H9 (cell line): ENCODE measurements at regions not wholly inside any gene's neighbourhood (a gene's known extent, or its start where the extent isn't known, plus 50 kb on each side); places are given as distances from the start of the nearest gene placed in this dataset.

Experiments used
- DNase-seq: peaks from one replicate; pipeline ENCODE4 v3.0.0-alpha.2; 2017
- H2AFZ ChIP-seq: one replicate; pipeline ENCODE4 v1.6.1; 2013; ENCODE audit warnings: mild to moderate bottlenecking, low read length, control low read depth, moderate library complexity
- H2AK5ac ChIP-seq: 2 replicates; pipeline ENCODE4 v1.6.1; 2013; ENCODE audit warnings: low read length, control low read depth, mixed read lengths; ENCODE audit not compliant: insufficient read length
- H2BK120ac ChIP-seq: one replicate; pipeline ENCODE4 v1.6.1; 2013; ENCODE audit warnings: low read depth, mild to moderate bottlenecking, low read length, control low read depth, inconsistent platforms; ENCODE audit not compliant: poor library complexity, severe bottlenecking
- H2BK12ac ChIP-seq: 2 replicates; pipeline ENCODE4 v1.6.1; 2013; ENCODE audit warnings: low read length, control low read depth, mixed read lengths, low read depth; ENCODE audit not compliant: insufficient read length
- H2BK15ac ChIP-seq: 2 replicates; pipeline ENCODE4 v1.6.1; 2013; ENCODE audit warnings: low read depth, low read length, control low read depth
- H2BK20ac ChIP-seq: one replicate; pipeline ENCODE4 v1.6.1; 2013; ENCODE audit warnings: low read depth, mild to moderate bottlenecking, low read length, control low read depth, inconsistent platforms; ENCODE audit not compliant: poor library complexity, severe bottlenecking
- H2BK5ac ChIP-seq: 2 replicates; pipeline ENCODE4 v1.6.1; 2013; ENCODE audit warnings: low read length, control low read depth, mixed read lengths; ENCODE audit not compliant: insufficient read length
- H3K14ac ChIP-seq: 2 replicates; pipeline ENCODE4 v1.6.1; 2013; ENCODE audit warnings: low read length, control low read depth; ENCODE audit not compliant: insufficient read depth
- H3K18ac ChIP-seq: 2 replicates; pipeline ENCODE4 v1.6.1; 2013; ENCODE audit warnings: low read depth, mild to moderate bottlenecking, mixed read lengths, low read length, control low read depth; ENCODE audit not compliant: insufficient read length
- H3K23ac ChIP-seq: 2 replicates; pipeline ENCODE4 v1.6.1; 2013; ENCODE audit warnings: low read length, control low read depth, mixed read lengths, low read depth; ENCODE audit not compliant: insufficient read length
- H3K23me2 ChIP-seq: 2 replicates; pipeline ENCODE4 v1.6.1; 2013; ENCODE audit warnings: low read depth, mild to moderate bottlenecking, mixed read lengths, low read length, control low read depth; ENCODE audit not compliant: insufficient read length, poor library complexity, severe bottlenecking
- H3K27ac ChIP-seq: 2 replicates; pipeline ENCODE4 v1.5.1; 2013; ENCODE audit warnings: low read length, control low read depth, mixed read lengths, low read depth; ENCODE audit not compliant: insufficient read length
- H3K27me3 ChIP-seq: 2 replicates; pipeline ENCODE4 v1.6.1; 2013; ENCODE audit warnings: low read length, control low read depth, inconsistent platforms; ENCODE audit not compliant: insufficient read depth
- H3K4ac ChIP-seq: 2 replicates; pipeline ENCODE4 v1.6.1; 2013; ENCODE audit warnings: low read depth, mild to moderate bottlenecking, control low read depth, inconsistent platforms, low read length, moderate library complexity
- H3K4me1 ChIP-seq: 2 replicates; pipeline ENCODE4 v1.6.1; 2013; ENCODE audit warnings: low read length, control low read depth, inconsistent platforms; ENCODE audit not compliant: insufficient read depth
- H3K4me2 ChIP-seq: 2 replicates; pipeline ENCODE4 v1.6.1; 2013; ENCODE audit warnings: low read length, control low read depth, mixed read lengths; ENCODE audit not compliant: insufficient read length, insufficient read depth
- H3K56ac ChIP-seq: 2 replicates; pipeline ENCODE4 v1.6.1; 2013; ENCODE audit warnings: low read depth, mild to moderate bottlenecking, mixed read lengths, low read length, control low read depth; ENCODE audit not compliant: insufficient read length
- H3K79me1 ChIP-seq: 2 replicates; pipeline ENCODE4 v1.6.1; 2013; ENCODE audit warnings: low read depth, mild to moderate bottlenecking, moderate library complexity, low read length, control low read depth, inconsistent platforms; ENCODE audit not compliant: insufficient read depth, poor library complexity, severe bottlenecking
- H3K79me2 ChIP-seq: 2 replicates; pipeline ENCODE4 v1.6.1; 2013; ENCODE audit warnings: low read length, control low read depth, inconsistent platforms; ENCODE audit not compliant: insufficient read depth
- H3K9ac ChIP-seq: 2 replicates; pipeline ENCODE4 v1.6.1; 2013; ENCODE audit warnings: low read length, control low read depth, mixed read lengths; ENCODE audit not compliant: insufficient read length; ENCODE audit errors: extremely low read depth
- H3K9me3 ChIP-seq: one replicate; pipeline ENCODE4 v1.6.1; 2013; ENCODE audit warnings: low read depth, low read length, inconsistent platforms; ENCODE audit not compliant: control insufficient read depth
- H3T11ph ChIP-seq: one replicate; pipeline ENCODE4 v1.6.1; 2013; ENCODE audit warnings: mild to moderate bottlenecking, low read length, control low read depth, inconsistent platforms
- H4K20me1 ChIP-seq: one replicate; pipeline ENCODE4 v1.6.1; 2013; ENCODE audit not compliant: control insufficient read depth, insufficient read length, insufficient read depth
- H4K5ac ChIP-seq: 2 replicates; pipeline ENCODE4 v1.6.1; 2013; ENCODE audit warnings: low read depth, mild to moderate bottlenecking, mixed read lengths, low read length, control low read depth; ENCODE audit not compliant: insufficient read length
- H4K8ac ChIP-seq: replicated peaks from 2 replicates; pipeline ENCODE4 v1.6.1; 2013; ENCODE audit warnings: low read length, control low read depth, mixed read lengths, low read depth; ENCODE audit not compliant: insufficient read length
- H4K91ac ChIP-seq: 2 replicates; pipeline ENCODE4 v1.6.1; 2013; ENCODE audit warnings: low read depth, mild to moderate bottlenecking, moderate library complexity, mixed read lengths, low read length, control low read depth; ENCODE audit not compliant: insufficient read length
- H3K27ac Mint-ChIP-seq, 3 experiments: 2 replicates in 2 of 3; 3 replicates in 1 of 3; pipeline ENCODE4 v1.8.0; 2020 to 2021; ENCODE audit warnings: mixed read lengths in 3 of 3, mild to moderate bottlenecking in 1 of 3, moderate library complexity in 1 of 3
- H3K27me3 Mint-ChIP-seq: 2 replicates; pipeline ENCODE4 v1.8.0; 2021; ENCODE audit warnings: low read depth, mild to moderate bottlenecking, moderate library complexity, mixed read lengths
- H3K36me3 Mint-ChIP-seq, 3 experiments: 2 replicates in 2 of 3; 3 replicates in 1 of 3; pipeline ENCODE4 v1.8.0; 2020 to 2021; ENCODE audit warnings: low read depth in 3 of 3, mixed read lengths in 3 of 3; ENCODE audit not compliant: insufficient read depth in 1 of 3
- H3K4me1 Mint-ChIP-seq, 2 experiments: 2 replicates each; pipeline ENCODE4 v1.8.0; 2020; ENCODE audit warnings: mixed read lengths in 2 of 2
- H3K4me3 Mint-ChIP-seq, 2 experiments: 2 replicates in 1 of 2; 3 replicates in 1 of 2; pipeline ENCODE4 v1.8.0; 2020 to 2021; ENCODE audit warnings: mild to moderate bottlenecking in 2 of 2, mixed read lengths in 2 of 2, moderate library complexity in 1 of 2
- H3K9me3 Mint-ChIP-seq, 2 experiments: 2 replicates in 1 of 2; 3 replicates in 1 of 2; pipeline ENCODE4 v1.8.0; 2020; ENCODE audit warnings: mild to moderate bottlenecking in 2 of 2, mixed read lengths in 2 of 2, moderate library complexity in 1 of 2
- WGBS: extraction: QIAGEN DNeasy Blood & Tissue Kit; methylation state at CpG from one replicate; pipeline ENCODE4 v1.1.7; 2013; ENCODE audit warnings: missing lambda C conversion rate, low lambda C conversion rate, mixed read lengths; ENCODE audit not compliant: insufficient read length; ENCODE audit errors: extremely low coverage; 5-methylcytosine and 5-hydroxymethylcytosine counted together
- TF ChIP-seq, protein P1 (sequence below): fragments of 200-600 bp; sonication (generic); conservative IDR thresholded peaks from 3 replicates; pipeline ENCODE4 v1.8.0; 2021; ENCODE audit warnings: antibody characterized with exemption, mild to moderate bottlenecking

DNA sequence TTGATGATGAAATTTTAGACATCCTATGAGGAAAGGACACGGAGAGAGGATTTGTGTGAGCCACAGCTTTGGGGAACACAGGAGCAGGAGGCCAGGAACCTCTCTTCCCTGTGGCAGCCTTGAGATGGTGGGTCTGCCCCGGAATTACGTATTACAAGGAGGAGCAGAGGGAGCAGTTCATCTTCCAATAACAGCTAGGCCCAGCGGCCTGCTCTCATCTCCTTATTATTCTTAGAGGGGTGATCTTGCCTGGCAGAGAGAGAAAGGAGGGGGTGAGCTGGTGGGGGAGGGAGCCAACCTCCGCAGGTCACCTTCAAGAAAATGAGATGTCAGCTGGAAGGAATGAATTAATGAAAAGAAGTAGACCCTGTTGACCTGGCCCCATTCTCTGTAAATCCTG, 305.8 kb downstream of the LRFN2 start:
- Histone ChIP-seq H3K4me1 (peaks cover 7% of the 10 kb centered on the region; the same call in 1 of the 2 replicates), H4K91ac (no peak overlapping the region), H4K20me1 (no peaks in the 10 kb centered on the region), H2BK120ac (no peak overlapping the region), H3K9ac (no peak overlapping the region), H3K56ac (no peak overlapping the region), H4K8ac (no peak overlapping the region), H4K5ac (no peak overlapping the region), H3K14ac (no peak overlapping the region), H3K23me2 (no peaks in the 10 kb centered on the region), H3K27me3 (no peaks in the 10 kb centered on the region), H3K27ac (no peak overlapping the region), H3K79me2 (no peaks in the 10 kb centered on the region), H3T11ph (no peak overlapping the region), H3K18ac (no peak overlapping the region), H3K9me3 (no peaks in the 10 kb centered on the region), H3K79me1 (no peaks in the 10 kb centered on the region), H2BK15ac (no peak overlapping the region), H3K23ac (no peak overlapping the region), H3K4ac (no peak overlapping the region), H2AK5ac (no peak overlapping the region), H2BK20ac (no peak overlapping the region), H2AFZ (no peak overlapping the region), H2BK12ac (no peak overlapping the region), H2BK5ac (no peak overlapping the region), H3K4me2 (no peak overlapping the region)
- Mint-ChIP-seq H3K27me3 (peaks cover 5% of the 10 kb centered on the region), H3K9me3 (no peaks in the 10 kb centered on the region), H3K36me3 (peaks cover 0 to 2% (median 0%) of the 10 kb centered on the region in 3 experiments; a peak in 1 of 7 replicates), H3K4me3 (no peak overlapping the region), H3K27ac (no peak overlapping the region), H3K4me1 (peaks cover 24 to 27% of the 10 kb centered on the region in 2 experiments)
- no peak for DNase-seq
- WGBS: no CpG with 5 or more reads among the region's 5 CpGs
- TF ChIP-seq, protein P1, sequence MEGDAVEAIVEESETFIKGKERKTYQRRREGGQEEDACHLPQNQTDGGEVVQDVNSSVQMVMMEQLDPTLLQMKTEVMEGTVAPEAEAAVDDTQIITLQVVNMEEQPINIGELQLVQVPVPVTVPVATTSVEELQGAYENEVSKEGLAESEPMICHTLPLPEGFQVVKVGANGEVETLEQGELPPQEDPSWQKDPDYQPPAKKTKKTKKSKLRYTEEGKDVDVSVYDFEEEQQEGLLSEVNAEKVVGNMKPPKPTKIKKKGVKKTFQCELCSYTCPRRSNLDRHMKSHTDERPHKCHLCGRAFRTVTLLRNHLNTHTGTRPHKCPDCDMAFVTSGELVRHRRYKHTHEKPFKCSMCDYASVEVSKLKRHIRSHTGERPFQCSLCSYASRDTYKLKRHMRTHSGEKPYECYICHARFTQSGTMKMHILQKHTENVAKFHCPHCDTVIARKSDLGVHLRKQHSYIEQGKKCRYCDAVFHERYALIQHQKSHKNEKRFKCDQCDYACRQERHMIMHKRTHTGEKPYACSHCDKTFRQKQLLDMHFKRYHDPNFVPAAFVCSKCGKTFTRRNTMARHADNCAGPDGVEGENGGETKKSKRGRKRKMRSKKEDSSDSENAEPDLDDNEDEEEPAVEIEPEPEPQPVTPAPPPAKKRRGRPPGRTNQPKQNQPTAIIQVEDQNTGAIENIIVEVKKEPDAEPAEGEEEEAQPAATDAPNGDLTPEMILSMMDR: no peak
